B cell (primary cell): ENCODE measurements at regions not wholly inside any gene's neighbourhood (a gene's known extent, or its start where the extent isn't known, plus 50 kb on each side); places are given as distances from the start of the nearest gene placed in this dataset.

ENCODE experiments used
- ATAC-seq: fragments of 200-7000 bp; cut with Tn5 transposase; one replicate; pipeline ENCODE4 v1.10.0; 2021; ENCODE audit warnings: low read depth, mild to moderate bottlenecking, moderate number of reproducible peaks, moderate library complexity
- CTCF ChIA-PET: fragments of 350-600 bp; sonication (Branson Sonifier 250); formaldehyde crosslinking; loops from one replicate; lab custom pipeline; 2021; ENCODE audit warnings: antibody characterized with exemption, inconsistent platforms; lab: Charles Lee
- POLR2A ChIA-PET: fragments of 350-600 bp; sonication (Branson Sonifier 250); formaldehyde crosslinking; loops from one replicate; lab custom pipeline; 2021; ENCODE audit warnings: antibody characterized with exemption; lab: Charles Lee
- DNase-seq: peaks from one replicate; pipeline ENCODE4 v3.0.0; 2013
- H2AFZ ChIP-seq: 2 replicates; pipeline ENCODE4 v1.6.1; 2012; ENCODE audit warnings: mild to moderate bottlenecking, low read depth, low read length; ENCODE audit not compliant: insufficient read depth, poor library complexity, severe bottlenecking
- H3K27ac ChIP-seq, 2 donors: 1 replicate in 1 of 2; 2 replicates in 1 of 2; pipeline ENCODE4 v1.5.1; 2012 to 2013; ENCODE audit warnings: low read length in 2 of 2, mild to moderate bottlenecking in 2 of 2, moderate library complexity in 1 of 2
- H3K27me3 ChIP-seq, 4 experiments: fragments of 200-600 bp in 1 of 4; sonication (generic) in 1 of 4; replicated peaks in 1 of 4; 1 replicate in 2 of 4; 2 replicates in 2 of 4; pipeline versions ENCODE4 v1.6.1 to v1.7.0; 2013 to 2016; ENCODE audit warnings: low read length in 3 of 4, mild to moderate bottlenecking in 2 of 4, mixed read lengths in 1 of 4, moderate library complexity in 1 of 4; ENCODE audit not compliant: insufficient read depth in 4 of 4, control insufficient read depth in 3 of 4; ENCODE audit errors: control extremely low read depth in 1 of 4
- H3K36me3 ChIP-seq, 2 experiments: replicated peaks in 1 of 2; 1 replicate in 1 of 2; 2 replicates in 1 of 2; pipeline versions ENCODE4 v1.6.1 to v1.7.1; 2013; ENCODE audit warnings: low read length in 1 of 2; ENCODE audit not compliant: insufficient read depth in 2 of 2, control insufficient read depth in 1 of 2; ENCODE audit errors: control extremely low read depth in 1 of 2, extremely low read depth in 1 of 2
- H3K4me1 ChIP-seq, 2 donors: fragments of 200-600 bp in 1 of 2; sonication (generic) in 1 of 2; 1 replicate in 1 of 2; 2 replicates in 1 of 2; pipeline versions ENCODE4 v1.5.1 to v1.6.1; 2013 to 2017; ENCODE audit warnings: low read length in 2 of 2; ENCODE audit not compliant: control insufficient read depth in 2 of 2, insufficient read depth in 2 of 2
- H3K4me2 ChIP-seq: replicated peaks from 2 replicates; pipeline ENCODE3; 2012; ENCODE audit warnings: mild to moderate bottlenecking, low read depth, low read length; ENCODE audit not compliant: poor library complexity, severe bottlenecking
- H3K4me3 ChIP-seq, 5 experiments: fragments of 200-600 bp in 1 of 5; sonication (generic) in 1 of 5; 1 replicate in 3 of 5; 2 replicates in 2 of 5; pipeline versions ENCODE4 v1.5.1 to v1.7.0; 2011 to 2016; ENCODE audit warnings: low read length in 4 of 5, mild to moderate bottlenecking in 4 of 5, low read depth in 2 of 5, control low read depth in 1 of 5, moderate library complexity in 1 of 5; ENCODE audit not compliant: insufficient read depth in 1 of 5; ENCODE audit errors: control extremely low read depth in 1 of 5, extremely low read depth in 1 of 5
- H3K79me2 ChIP-seq: fragments of 200-600 bp; sonication (generic); one replicate; pipeline ENCODE4 v1.6.0; 2016; ENCODE audit warnings: low read length; ENCODE audit not compliant: control insufficient read depth, insufficient read depth
- H3K9ac ChIP-seq: fragments of 200-600 bp; sonication (generic); 2 replicates; pipeline ENCODE4 v1.6.1; 2017; ENCODE audit warnings: mild to moderate bottlenecking, low read length, moderate library complexity
- H3K9me3 ChIP-seq, 3 donors: one replicate each; pipeline versions ENCODE4 v1.6.1 to v1.7.1; 2013; ENCODE audit warnings: low read length in 2 of 3; ENCODE audit not compliant: control insufficient read depth in 2 of 3, insufficient read depth in 1 of 3; ENCODE audit errors: control extremely low read depth in 1 of 3
- H4K20me1 ChIP-seq: 2 replicates; pipeline ENCODE4 v1.6.0; 2012; ENCODE audit warnings: mild to moderate bottlenecking, low read length; ENCODE audit not compliant: insufficient read depth, control insufficient read depth, poor library complexity, severe bottlenecking
- H3K27ac Mint-ChIP-seq: one replicate; pipeline ENCODE4 v1.8.0; 2021; ENCODE audit warnings: mixed read lengths
- H3K27me3 Mint-ChIP-seq: one replicate; pipeline ENCODE4 v1.8.0; 2021; ENCODE audit warnings: mixed read lengths
- H3K4me1 Mint-ChIP-seq: one replicate; pipeline ENCODE4 v1.8.0; 2021; ENCODE audit warnings: mixed read lengths
- H3K4me3 Mint-ChIP-seq: one replicate; pipeline ENCODE4 v1.8.0; 2021; ENCODE audit warnings: mixed read lengths
- H3K9me3 Mint-ChIP-seq: one replicate; pipeline ENCODE4 v1.8.0; 2022; ENCODE audit warnings: mixed read lengths; ENCODE audit not compliant: insufficient read depth
- EZH2 ChIP-seq: IDR thresholded peaks from 2 replicates; pipeline ENCODE4 v1.6.1; 2012; ENCODE audit warnings: borderline replicate concordance, low read depth, mild to moderate bottlenecking, moderate library complexity, low read length; ENCODE audit not compliant: insufficient read depth, poor library complexity, severe bottlenecking
- WGBS: methylation state at CpG from one replicate; pipeline ENCODE4 v1.1.5; 2013; ENCODE audit warnings: missing lambda C conversion rate; ENCODE audit not compliant: insufficient coverage; 5-methylcytosine and 5-hydroxymethylcytosine counted together
- intact Hi-C: fragments of 100-400 bp; cut with micrococcal nuclease; formaldehyde crosslinking; loops from one replicate; pipeline ENCODE4 v1.10.0; 2022
- TF ChIP-seq, protein P1 (sequence below): fragments of 200-600 bp; IDR thresholded peaks from one replicate; pipeline ENCODE4 v1.8.0; 2022; ENCODE audit warnings: antibody characterized with exemption, mild to moderate bottlenecking

DNA sequence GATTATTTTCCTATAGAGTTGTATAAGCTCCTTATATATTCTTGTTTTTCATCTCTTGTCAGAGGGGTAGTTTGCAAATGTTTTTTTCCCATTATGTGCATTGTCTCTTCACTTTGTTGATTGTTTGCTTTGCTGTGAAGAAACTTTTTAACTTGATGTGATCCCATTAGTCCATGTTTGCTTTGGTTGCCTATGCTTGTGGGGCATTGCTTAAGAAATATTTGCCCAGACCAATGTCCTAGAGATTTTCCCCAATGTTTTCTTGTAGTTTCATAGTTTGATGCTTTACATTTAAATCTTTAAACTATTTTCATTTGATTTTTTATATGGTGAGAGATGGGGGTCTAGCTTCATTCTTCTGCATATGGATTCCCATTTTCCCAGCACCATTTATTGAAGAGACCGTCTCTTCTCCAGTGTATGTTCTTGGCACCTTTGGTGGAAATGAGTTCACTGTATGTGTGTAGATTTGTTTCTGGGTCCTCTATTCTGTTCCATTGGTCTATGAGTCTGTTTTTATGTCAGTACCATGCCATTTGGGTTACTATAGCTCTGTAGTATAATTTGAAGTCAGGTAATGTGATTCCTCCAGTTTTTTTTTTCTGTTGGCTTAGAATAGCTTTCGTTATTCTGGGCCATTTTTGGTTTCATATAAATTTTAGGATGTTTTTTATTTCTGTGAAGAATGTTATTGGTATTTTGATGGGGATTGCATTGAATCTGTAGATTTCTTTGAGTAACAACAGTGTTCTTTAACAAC lies 165.8 kb downstream of the ABCA8 start:
- H2AFZ ChIP-seq, result no peak overlapping the region
- H3K4me1 ChIP-seq, result peaks cover 10 to 16% of the 10 kb centered on the region in 2 donors
- ATAC-seq, result no peak
- H3K4me3 ChIP-seq, result no peak overlapping the region
- Mint-ChIP-seq H3K9me3 (no peaks in the 10 kb centered on the region), H3K4me3 (no peak overlapping the region), H3K27me3 (peaks cover 8% of the 10 kb centered on the region), H3K27ac (no peak overlapping the region), H3K4me1 (peaks cover 17% of the 10 kb centered on the region)
- no CpG with 5 or more reads among the region's 2 CpGs for WGBS
- no peak overlapping the region for H3K4me2 ChIP-seq
- H3K27ac ChIP-seq, result no peak overlapping the region
- TF ChIP-seq, protein P1, sequence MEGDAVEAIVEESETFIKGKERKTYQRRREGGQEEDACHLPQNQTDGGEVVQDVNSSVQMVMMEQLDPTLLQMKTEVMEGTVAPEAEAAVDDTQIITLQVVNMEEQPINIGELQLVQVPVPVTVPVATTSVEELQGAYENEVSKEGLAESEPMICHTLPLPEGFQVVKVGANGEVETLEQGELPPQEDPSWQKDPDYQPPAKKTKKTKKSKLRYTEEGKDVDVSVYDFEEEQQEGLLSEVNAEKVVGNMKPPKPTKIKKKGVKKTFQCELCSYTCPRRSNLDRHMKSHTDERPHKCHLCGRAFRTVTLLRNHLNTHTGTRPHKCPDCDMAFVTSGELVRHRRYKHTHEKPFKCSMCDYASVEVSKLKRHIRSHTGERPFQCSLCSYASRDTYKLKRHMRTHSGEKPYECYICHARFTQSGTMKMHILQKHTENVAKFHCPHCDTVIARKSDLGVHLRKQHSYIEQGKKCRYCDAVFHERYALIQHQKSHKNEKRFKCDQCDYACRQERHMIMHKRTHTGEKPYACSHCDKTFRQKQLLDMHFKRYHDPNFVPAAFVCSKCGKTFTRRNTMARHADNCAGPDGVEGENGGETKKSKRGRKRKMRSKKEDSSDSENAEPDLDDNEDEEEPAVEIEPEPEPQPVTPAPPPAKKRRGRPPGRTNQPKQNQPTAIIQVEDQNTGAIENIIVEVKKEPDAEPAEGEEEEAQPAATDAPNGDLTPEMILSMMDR, result no peak
- TF ChIP-seq EZH2, result no peak
- H3K27me3 ChIP-seq, result no peaks in the 10 kb centered on the region
- peaks cover 0 to 1% (median 0%) of the 10 kb centered on the region in 3 donors for H3K9me3 ChIP-seq
- CTCF ChIA-PET, result no interaction called here
- no peak overlapping the region for H3K9ac ChIP-seq
- intact Hi-C loops, result no loop called here
- no peaks in the 10 kb centered on the region for H3K79me2 ChIP-seq
- no peaks in the 10 kb centered on the region for H4K20me1 ChIP-seq
- POLR2A ChIA-PET, result no interaction called here
- DNase-seq, result no peak
- no peaks in the 10 kb centered on the region for H3K36me3 ChIP-seq
